HepG2 (cell line): ENCODE measurements at regions not wholly inside any gene's neighbourhood (a gene's known extent, or its start where the extent isn't known, plus 50 kb on each side); places are given as distances from the start of the nearest gene placed in this dataset.

Experiments
- ARNT ChIP-seq: fragments of 450-650 bp; IDR thresholded peaks from 2 replicates; pipeline ENCODE4 v1.6.1; 2017
- BCL3 ChIP-seq: sonication (generic); formaldehyde crosslinking; IDR thresholded peaks from 2 replicates; pipeline ENCODE4 v1.5.1; 2020; ENCODE audit warnings: mild to moderate bottlenecking, missing genetic modification reagents, moderate library complexity
- BCL6 ChIP-seq: IDR thresholded peaks from 2 replicates; pipeline ENCODE4 v1.6.1; 2016; ENCODE audit warnings: missing genetic modification reagents, missing compliant biosample characterization
- CBX1 ChIP-seq: IDR thresholded peaks from one replicate; pipeline ENCODE4 v1.6.1; 2016; ENCODE audit warnings: antibody characterized with exemption, low read depth
- HNRNPLL ChIP-seq: fragments of 200-400 bp; formaldehyde crosslinking; IDR thresholded peaks from 2 replicates; pipeline ENCODE4 v1.6.1; 2017; ENCODE audit warnings: mild to moderate bottlenecking, low read depth, low read length; ENCODE audit not compliant: poor library complexity, severe bottlenecking
- KLF9 ChIP-seq: IDR thresholded peaks from 2 replicates; pipeline ENCODE4 v1.6.1; 2016; ENCODE audit warnings: low read depth
- MXD1 ChIP-seq: sonication (generic); formaldehyde crosslinking; IDR thresholded peaks from 2 replicates; pipeline ENCODE4 v1.4.0; 2020; ENCODE audit warnings: mild to moderate bottlenecking, missing genetic modification reagents
- NR2F1 ChIP-seq, 2 experiments: fragments of 450-650 bp in 1 of 2; formaldehyde crosslinking in 1 of 2; IDR thresholded peaks; 2 replicates each; pipeline versions ENCODE4 v1.5.0 to v1.6.1; 2016 to 2020; ENCODE audit warnings: mild to moderate bottlenecking in 1 of 2, missing compliant biosample characterization in 1 of 2, missing genetic modification reagents in 1 of 2, moderate library complexity in 1 of 2
- PATZ1 ChIP-seq: sonication (generic); formaldehyde crosslinking; IDR thresholded peaks from 2 replicates; pipeline ENCODE4 v1.4.0; 2020; ENCODE audit warnings: missing genetic modification reagents
- RBFOX2 ChIP-seq: fragments of 200-400 bp; formaldehyde crosslinking; IDR thresholded peaks from 2 replicates; pipeline ENCODE4 v1.6.1; 2017; ENCODE audit warnings: low read depth, mild to moderate bottlenecking, low read length
- RBM39 ChIP-seq: fragments of 200-400 bp; formaldehyde crosslinking; IDR thresholded peaks from one replicate; pipeline ENCODE4 v1.6.1; 2018; ENCODE audit warnings: antibody characterized with exemption, mild to moderate bottlenecking, low read depth, low read length; ENCODE audit not compliant: poor library complexity, severe bottlenecking
- RELA ChIP-seq: sonication (generic); formaldehyde crosslinking; IDR thresholded peaks from 2 replicates; pipeline ENCODE4 v1.4.0; 2020; ENCODE audit warnings: missing genetic modification reagents
- SKIL ChIP-seq: sonication (generic); formaldehyde crosslinking; IDR thresholded peaks from 2 replicates; pipeline ENCODE4 v1.8.0; 2022; ENCODE audit warnings: missing genetic modification reagents, mild to moderate bottlenecking, moderate library complexity, borderline replicate concordance
- SNAPC5 ChIP-seq: sonication (generic); formaldehyde crosslinking; IDR thresholded peaks from 2 replicates; pipeline ENCODE4 v1.8.1; 2023; ENCODE audit warnings: mild to moderate bottlenecking, missing genetic modification reagents, borderline replicate concordance
- SP140L ChIP-seq: sonication (generic); formaldehyde crosslinking; IDR thresholded peaks from 2 replicates; pipeline ENCODE4 v1.4.0; 2020; ENCODE audit warnings: missing genetic modification reagents, borderline replicate concordance
- TFAP4 ChIP-seq: sonication (generic); IDR thresholded peaks from 2 replicates; pipeline ENCODE4 v1.6.1; 2016; ENCODE audit warnings: low read depth, borderline replicate concordance
- ZFP82 ChIP-seq: sonication (generic); formaldehyde crosslinking; IDR thresholded peaks from 2 replicates; pipeline ENCODE4 v1.5.1; 2020; ENCODE audit warnings: mild to moderate bottlenecking, missing genetic modification reagents, borderline replicate concordance
- ZFY ChIP-seq: sonication (generic); formaldehyde crosslinking; IDR thresholded peaks from 2 replicates; pipeline ENCODE4 v1.4.0; 2020; ENCODE audit warnings: missing genetic modification reagents
- ZNF367 ChIP-seq: sonication (generic); formaldehyde crosslinking; IDR thresholded peaks from 2 replicates; pipeline ENCODE4 v1.4.0; 2020; ENCODE audit warnings: missing genetic modification reagents, borderline replicate concordance
- ZNF556 ChIP-seq: sonication (generic); formaldehyde crosslinking; IDR thresholded peaks from 2 replicates; pipeline ENCODE4 v1.4.0; 2020; ENCODE audit warnings: mild to moderate bottlenecking, missing genetic modification reagents, borderline replicate concordance
- ZNF557 ChIP-seq: sonication (generic); formaldehyde crosslinking; IDR thresholded peaks from 2 replicates; pipeline ENCODE4 v1.4.0; 2020; ENCODE audit warnings: missing genetic modification reagents
- ZNF691 ChIP-seq: sonication (generic); formaldehyde crosslinking; IDR thresholded peaks from 2 replicates; pipeline ENCODE4 v1.4.0; 2020; ENCODE audit warnings: missing genetic modification reagents, low read depth, mild to moderate bottlenecking, borderline replicate concordance

DNA sequence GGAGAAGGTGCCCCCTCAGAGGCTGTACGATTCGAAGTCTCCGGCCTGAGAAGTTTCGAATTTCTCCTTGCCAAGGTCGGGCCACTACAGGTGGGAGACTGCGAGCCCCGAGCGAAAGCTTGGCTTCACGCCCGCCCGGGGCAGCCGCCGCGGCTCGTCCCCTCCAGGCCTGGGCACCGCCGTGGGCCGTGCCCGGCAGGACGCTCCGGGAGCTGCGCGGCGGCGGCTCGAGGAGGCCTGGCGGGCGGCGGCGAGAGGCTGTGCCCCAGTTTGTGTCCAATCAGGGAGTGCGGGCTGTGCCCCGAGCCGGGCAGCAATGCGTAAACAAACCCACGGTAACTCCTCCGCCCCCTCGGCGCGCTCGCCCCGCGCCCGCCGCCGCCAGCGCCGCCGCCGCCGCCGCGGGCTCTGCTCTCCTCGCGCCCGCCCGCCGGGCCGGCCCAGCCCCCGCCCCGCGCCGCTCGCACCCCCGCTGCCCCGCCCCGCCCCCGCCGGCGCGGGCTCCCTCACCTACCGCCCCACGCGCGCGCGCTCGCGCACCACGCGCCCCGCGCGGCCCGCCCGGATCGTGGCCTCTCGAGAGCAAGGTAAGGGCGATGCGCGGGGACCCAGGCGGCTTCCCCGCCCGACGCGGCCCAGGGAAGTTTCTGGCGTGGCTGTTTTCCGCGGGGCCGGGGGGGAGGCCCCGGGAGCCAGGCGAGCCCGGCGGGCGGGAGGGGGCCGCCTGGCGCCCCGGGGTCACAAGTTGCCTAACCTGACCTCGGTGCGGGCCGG, 57.8 kb upstream of the PCGF5 start (continued):
- no peak for TF ChIP-seq BCL6 (CRISPR knock-in tag)
- no peak for TF ChIP-seq ZNF556
- no peak for TF ChIP-seq ARNT
- TF ChIP-seq ZFP82, result no peak
- TF ChIP-seq ZNF557 (CRISPR knock-in tag), result no peak
- no peak for TF ChIP-seq CBX1
- TF ChIP-seq RBM39, result no peak
- peak; percentile 47 for TF ChIP-seq ZFY (CRISPR knock-in tag)
- no peak for TF ChIP-seq SKIL (CRISPR knock-in tag)
- peak; percentile 3; the same call in 1 of the 2 replicates for TF ChIP-seq TFAP4
- peak in 1 of 2 experiments; percentile 79; a peak in 3 of 4 replicates for TF ChIP-seq NR2F1 (CRISPR knock-in tag; IDR thresholded peaks at IDR 0.05)
- TF ChIP-seq PATZ1 (CRISPR knock-in tag), result peak; percentile 71
- peak; percentile 57 for TF ChIP-seq RBFOX2
- TF ChIP-seq RELA (CRISPR knock-in tag), result no peak
- no peak for TF ChIP-seq SP140L (CRISPR knock-in tag)
- no peak for TF ChIP-seq ZNF367 (CRISPR knock-in tag)
- TF ChIP-seq KLF9 (CRISPR knock-in tag), result no peak
- 0 out of 2 replicates have a peak, but pooled peaks have one; percentile 1 for TF ChIP-seq MXD1 (CRISPR knock-in tag)
- TF ChIP-seq SNAPC5 (CRISPR knock-in tag), result no peak
- TF ChIP-seq ZNF691, result peak; percentile 31; the same call in 1 of the 2 replicates
- no peak for TF ChIP-seq BCL3 (CRISPR knock-in tag)
- TF ChIP-seq HNRNPLL, result peak; percentile 21
